DND-41 (cell line): ENCODE measurements at regions not wholly inside any gene's neighbourhood (a gene's known extent, or its start where the extent isn't known, plus 50 kb on each side); places are given as distances from the start of the nearest gene placed in this dataset.

Experiments
- EZH2 ChIP-seq: IDR thresholded peaks from 3 replicates; pipeline ENCODE4 v1.6.1; 2012; ENCODE audit warnings: borderline replicate concordance, low read depth, mild to moderate bottlenecking, moderate library complexity, low read length, inconsistent platforms; ENCODE audit not compliant: severe bottlenecking
- TF ChIP-seq, protein P1 (sequence below): IDR thresholded peaks from 2 replicates; pipeline ENCODE4 v1.5.1; 2012; ENCODE audit warnings: borderline replicate concordance, low read length, moderate library complexity, mild to moderate bottlenecking; ENCODE audit not compliant: poor library complexity, severe bottlenecking; ENCODE audit errors: extremely low read depth

DNA sequence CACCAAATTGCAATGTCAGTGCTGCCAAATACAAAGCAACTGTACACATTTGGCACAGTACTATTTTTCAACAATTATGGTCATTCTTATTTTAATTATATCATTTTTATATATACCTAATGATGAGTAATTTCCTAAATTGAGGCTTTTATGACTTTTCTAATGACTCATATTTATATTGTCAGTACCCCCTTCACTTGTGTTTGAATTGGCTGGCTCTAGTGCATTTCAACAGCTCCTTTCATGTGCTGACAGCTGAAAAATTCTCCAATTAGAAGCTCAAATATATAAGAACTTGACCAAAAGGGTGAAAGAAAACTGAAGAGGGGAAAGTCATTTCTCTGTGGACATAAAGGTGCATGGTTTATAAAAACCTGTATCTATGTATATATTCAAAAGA lies 263.3 kb downstream of the SLITRK1 start:
- TF ChIP-seq, protein P1, sequence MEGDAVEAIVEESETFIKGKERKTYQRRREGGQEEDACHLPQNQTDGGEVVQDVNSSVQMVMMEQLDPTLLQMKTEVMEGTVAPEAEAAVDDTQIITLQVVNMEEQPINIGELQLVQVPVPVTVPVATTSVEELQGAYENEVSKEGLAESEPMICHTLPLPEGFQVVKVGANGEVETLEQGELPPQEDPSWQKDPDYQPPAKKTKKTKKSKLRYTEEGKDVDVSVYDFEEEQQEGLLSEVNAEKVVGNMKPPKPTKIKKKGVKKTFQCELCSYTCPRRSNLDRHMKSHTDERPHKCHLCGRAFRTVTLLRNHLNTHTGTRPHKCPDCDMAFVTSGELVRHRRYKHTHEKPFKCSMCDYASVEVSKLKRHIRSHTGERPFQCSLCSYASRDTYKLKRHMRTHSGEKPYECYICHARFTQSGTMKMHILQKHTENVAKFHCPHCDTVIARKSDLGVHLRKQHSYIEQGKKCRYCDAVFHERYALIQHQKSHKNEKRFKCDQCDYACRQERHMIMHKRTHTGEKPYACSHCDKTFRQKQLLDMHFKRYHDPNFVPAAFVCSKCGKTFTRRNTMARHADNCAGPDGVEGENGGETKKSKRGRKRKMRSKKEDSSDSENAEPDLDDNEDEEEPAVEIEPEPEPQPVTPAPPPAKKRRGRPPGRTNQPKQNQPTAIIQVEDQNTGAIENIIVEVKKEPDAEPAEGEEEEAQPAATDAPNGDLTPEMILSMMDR, result no peak
- TF ChIP-seq EZH2, result no peak
